Right atrium auricular region (tissue), 2 donors: ENCODE measurements at regions not wholly inside any gene's neighbourhood (a gene's known extent, or its start where the extent isn't known, plus 50 kb on each side); places are given as distances from the start of the nearest gene placed in this dataset.

Experiments
- DNase-seq: peaks from one replicate; pipeline ENCODE4 v3.0.0-alpha.2; 2019; ENCODE audit warnings: low spot score
- H3K27ac ChIP-seq, 2 donors: fragments of 200-600 bp; sonication (generic); 1 replicate in 1 of 2; 2 replicates in 1 of 2; pipeline ENCODE4 v1.5.1; 2016 to 2019
- H3K27me3 ChIP-seq, 2 donors: fragments of 200-600 bp; sonication (generic); one replicate each; pipeline versions ENCODE4 v1.5.1 to v1.6.0; 2017 to 2019
- H3K36me3 ChIP-seq: fragments of 200-600 bp; sonication (generic); one replicate; pipeline ENCODE4 v1.5.1; 2016
- H3K4me1 ChIP-seq, 2 donors: fragments of 200-600 bp; sonication (generic); one replicate each; pipeline versions ENCODE4 v1.5.1 to v1.6.0; 2017 to 2019
- H3K4me3 ChIP-seq, 2 donors: fragments of 200-600 bp; sonication (generic); 1 replicate in 1 of 2; 2 replicates in 1 of 2; pipeline ENCODE4 v1.5.1; 2017 to 2019; ENCODE audit warnings: mild to moderate bottlenecking in 1 of 2, moderate library complexity in 1 of 2
- H3K9me3 ChIP-seq, 2 donors: fragments of 200-600 bp; sonication (generic); one replicate each; pipeline ENCODE4 v1.5.1; 2019
- CTCF ChIP-seq, 2 donors: fragments of 200-600 bp; sonication (generic); IDR thresholded peaks; one replicate each; pipeline ENCODE4 v1.5.1; 2019; ENCODE audit warnings: antibody characterized with exemption in 2 of 2

GRCh38 chr17:12592941-12593340, 72.7 kb upstream of the MYOCD start:
- no peak for DNase-seq
- H3K27me3 ChIP-seq, result no peaks in the 10 kb centered on the region
- no peak overlapping the region for H3K4me3 ChIP-seq
- no peak overlapping the region for H3K27ac ChIP-seq
- no peaks in the 10 kb centered on the region for H3K36me3 ChIP-seq
- no peaks in the 10 kb centered on the region for H3K4me1 ChIP-seq
- no peak for TF ChIP-seq CTCF (IDR thresholded peaks at IDR 0.05)
- peaks cover 0 to 4% of the 10 kb centered on the region in 2 donors for H3K9me3 ChIP-seq

GRCh38 chr17:12596961-12597360, 68.7 kb upstream of the MYOCD start:
- H3K27me3 ChIP-seq, result no peaks in the 10 kb centered on the region
- no peak overlapping the region for H3K27ac ChIP-seq
- H3K9me3 ChIP-seq, result no peaks in the 10 kb centered on the region
- no peak overlapping the region for H3K4me3 ChIP-seq
- no peaks in the 10 kb centered on the region for H3K4me1 ChIP-seq
- no peak for DNase-seq
- no peak for TF ChIP-seq CTCF (IDR thresholded peaks at IDR 0.05)
- no peaks in the 10 kb centered on the region for H3K36me3 ChIP-seq

- Histone ChIP-seq H3K27ac (no peak overlapping the region), H3K4me1 (no peaks in the 10 kb centered on the region), H3K4me3 (no peak overlapping the region), H3K36me3 (no peaks in the 10 kb centered on the region), H3K9me3 (no peaks in the 10 kb centered on the region), H3K27me3 (no peaks in the 10 kb centered on the region)
- TF ChIP-seq CTCF (IDR thresholded peaks at IDR 0.05), result no peak
- DNase-seq, result no peak
These were observed 67.8 kb upstream of the MYOCD start for GRCh38 chr17:12597895-12598294.

- Histone ChIP-seq H3K9me3 (no peaks in the 10 kb centered on the region), H3K27ac (no peak overlapping the region), H3K4me3 (no peak overlapping the region), H3K27me3 (no peaks in the 10 kb centered on the region), H3K4me1 (no peaks in the 10 kb centered on the region), H3K36me3 (no peaks in the 10 kb centered on the region)
- DNase-seq, result no peak
- no peak for TF ChIP-seq CTCF (IDR thresholded peaks at IDR 0.05)
These were observed 66.3 kb upstream of the MYOCD start for GRCh38 chr17:12599186-12599920.

- TF ChIP-seq CTCF (IDR thresholded peaks at IDR 0.05), result no peak
These were observed 65.3 kb upstream of the MYOCD start for GRCh38 chr17:12600349-12600748.

GRCh38 chr17:12603566-12603965, 62.1 kb upstream of the MYOCD start:
- no peak overlapping the region for H3K4me3 ChIP-seq
- no peaks in the 10 kb centered on the region for H3K4me1 ChIP-seq
- no peak for DNase-seq
- H3K27ac ChIP-seq, result no peak overlapping the region
- no peak for TF ChIP-seq CTCF (IDR thresholded peaks at IDR 0.05)
- H3K27me3 ChIP-seq, result no peaks in the 10 kb centered on the region
- no peaks in the 10 kb centered on the region for H3K9me3 ChIP-seq
- H3K36me3 ChIP-seq, result no peaks in the 10 kb centered on the region

More at GRCh38 chr17:12600349-12600748, 65.3 kb upstream of the MYOCD start:
- Histone ChIP-seq H3K9me3 (no peaks in the 10 kb centered on the region), H3K27ac (no peak overlapping the region), H3K27me3 (no peaks in the 10 kb centered on the region), H3K4me3 (no peak overlapping the region), H3K4me1 (no peaks in the 10 kb centered on the region), H3K36me3 (no peaks in the 10 kb centered on the region)
- DNase-seq, result no peak
